ENCODE measurements at regions not wholly inside any gene's neighbourhood (a gene's known extent, or its start where the extent isn't known, plus 50 kb on each side); places are given as distances from the start of the nearest gene placed in this dataset.
A peak's percentile ranks its signal among the peaks of the same experiment; 100 is the strongest.

DNA sequence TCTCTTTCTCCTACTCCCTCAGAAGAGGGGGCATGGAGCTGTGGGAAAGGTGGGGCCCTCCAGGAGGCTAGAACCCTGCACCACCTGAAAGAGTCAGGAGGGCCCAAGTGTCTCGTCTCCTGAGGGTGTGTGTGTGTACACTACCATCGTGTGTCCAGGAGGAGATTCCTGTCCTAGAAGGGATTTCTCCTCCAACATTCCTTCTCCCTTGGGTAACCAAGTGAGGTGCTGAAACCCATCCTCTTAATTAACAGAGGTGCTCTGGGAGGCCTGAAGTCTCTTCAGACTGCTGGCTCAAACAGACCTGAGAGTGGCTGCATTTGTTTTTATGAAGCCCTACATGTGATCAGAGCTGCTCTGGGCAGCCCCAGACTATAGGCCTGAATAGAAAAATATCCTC is 61.1 kb upstream of the FAM169A start:
- in situ Hi-C loops (cut with MboI) = loop anchor here (25.0 kb wide), 1 partner anchor 310 kb away; the partner anchor contains the start of gene ANKRD31
- Histone ChIP-seq H3K27me3 (replicated peaks; ENCODE audit: insufficient read depth) (no peaks in the 10 kb centered on the region), H3F3A (ENCODE audit: insufficient read depth) (no peaks in the 10 kb centered on the region), H3K4me3 (no peak overlapping the region), H3K36me3 (ENCODE audit: low read depth) (no peaks in the 10 kb centered on the region), H3K9me2 (ENCODE audit: insufficient read depth) (no peaks in the 10 kb centered on the region), H3K27ac (no peak overlapping the region), H2AFZ (no peak overlapping the region), H3K4me1 (ENCODE audit: insufficient read depth) (no peaks in the 10 kb centered on the region), H4K20me1 (ENCODE audit: insufficient read depth) (no peaks in the 10 kb centered on the region), H3K9ac (no peak overlapping the region), H3K79me2 (ENCODE audit: insufficient read depth) (no peaks in the 10 kb centered on the region), H3K4me2 (ENCODE audit: unreplicated experiment) (no peak overlapping the region), H3K9me3 (ENCODE audit: low read depth) (no peaks in the 10 kb centered on the region)
- 85 to 93% methylated on average over 2 of the region's 2 CpGs for WGBS, 2 experiments (ENCODE audit: low coverage in 1 of 2, low lambda C conversion rate in 2 of 2, missing lambda C conversion rate in 2 of 2)
- TF ChIP-seq EZH2 (IDR thresholded peaks at IDR 0.05; ENCODE audit: insufficient read depth, poor library complexity, severe bottlenecking) (no peak), EZH2phosphoT487 (IDR thresholded peaks at IDR 0.05; ENCODE audit: insufficient read depth, low read depth) (no peak)
- no peak for DNase-seq

DNA sequence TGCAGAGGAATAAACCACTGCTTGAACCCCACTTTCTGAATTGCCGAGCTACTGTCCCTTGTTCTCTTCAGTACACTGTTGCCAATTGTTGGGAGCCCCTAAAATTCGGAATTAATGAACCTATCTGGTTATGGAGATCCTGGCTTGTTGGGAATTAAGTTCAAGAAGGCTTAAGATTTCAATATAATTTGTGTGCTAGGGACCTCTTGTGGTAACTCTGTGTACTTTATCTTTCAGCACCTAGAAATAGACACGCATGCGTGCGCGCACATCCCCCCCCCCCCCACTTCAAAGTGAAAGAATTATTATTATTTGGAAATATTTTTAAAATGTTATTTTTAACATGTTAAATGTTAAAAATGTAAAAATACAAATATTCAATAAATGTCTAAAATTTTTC is 53.3 kb upstream of the FAM169A start:
- no peaks in the 10 kb centered on the region for H3K27me3 ChIP-seq (replicated peaks; ENCODE audit: insufficient read depth)
- peak; percentile 73 for DNase-seq
- 4 to 5% methylated on average over 6 of the region's 6 CpGs for WGBS, 2 experiments (ENCODE audit: low coverage in 1 of 2, low lambda C conversion rate in 2 of 2, missing lambda C conversion rate in 2 of 2)
- in situ Hi-C loops (cut with MboI) = loop anchor here (5.0 to 10.0 kb wide), 2 partner anchors 147 to 255 kb away; no protein-coding TSS in a partner anchor
- H3K27ac ChIP-seq = no peak overlapping the region
- H4K20me1 ChIP-seq (ENCODE audit: insufficient read depth) = no peaks in the 10 kb centered on the region
- TF ChIP-seq EZH2phosphoT487 (IDR thresholded peaks at IDR 0.05; ENCODE audit: insufficient read depth, low read depth) (no peak), EZH2 (IDR thresholded peaks at IDR 0.05; ENCODE audit: insufficient read depth, poor library complexity, severe bottlenecking) (no peak)
- H2AFZ ChIP-seq = no peak overlapping the region
- no peaks in the 10 kb centered on the region for H3K79me2 ChIP-seq (ENCODE audit: insufficient read depth)
- no peaks in the 10 kb centered on the region for H3K9me3 ChIP-seq (ENCODE audit: low read depth)
- no peak overlapping the region for H3K4me3 ChIP-seq
- H3K9me2 ChIP-seq (ENCODE audit: insufficient read depth) = no peaks in the 10 kb centered on the region
- H3F3A ChIP-seq (ENCODE audit: insufficient read depth) = no peaks in the 10 kb centered on the region
- no peak overlapping the region for H3K9ac ChIP-seq
- H3K4me2 ChIP-seq (ENCODE audit: unreplicated experiment) = no peak overlapping the region
- H3K4me1 ChIP-seq (ENCODE audit: insufficient read depth) = no peaks in the 10 kb centered on the region
- no peaks in the 10 kb centered on the region for H3K36me3 ChIP-seq (ENCODE audit: low read depth)

DNA sequence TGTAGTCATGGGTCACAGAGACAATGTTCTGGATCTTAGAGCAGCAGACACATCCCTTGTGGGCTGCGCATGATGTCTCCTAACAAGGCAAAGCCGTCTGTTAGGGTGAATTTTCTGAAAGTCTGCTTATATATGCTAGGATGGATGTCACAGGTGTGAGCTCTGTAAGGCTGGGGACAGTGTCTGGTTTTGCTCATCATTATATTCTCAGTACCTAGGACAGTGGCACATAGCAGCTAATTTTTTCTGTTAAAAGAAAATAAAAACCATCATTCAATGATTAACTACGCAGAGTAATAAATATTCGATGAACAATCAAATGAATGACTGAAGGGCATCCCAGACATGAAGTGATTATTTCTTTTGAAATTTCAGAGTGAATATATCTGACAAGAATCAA is 52.9 kb upstream of the FAM169A start:
- Histone ChIP-seq H3K36me3 (ENCODE audit: low read depth) (no peaks in the 10 kb centered on the region), H3K4me2 (ENCODE audit: unreplicated experiment) (no peak overlapping the region), H3K27ac (no peak overlapping the region), H3K9me2 (ENCODE audit: insufficient read depth) (no peaks in the 10 kb centered on the region), H3K9me3 (ENCODE audit: low read depth) (no peaks in the 10 kb centered on the region), H3K4me1 (ENCODE audit: insufficient read depth) (no peaks in the 10 kb centered on the region), H3K4me3 (no peak overlapping the region), H3K79me2 (ENCODE audit: insufficient read depth) (no peaks in the 10 kb centered on the region), H3K9ac (no peak overlapping the region), H3F3A (ENCODE audit: insufficient read depth) (no peaks in the 10 kb centered on the region), H3K27me3 (replicated peaks; ENCODE audit: insufficient read depth) (peaks cover under 1% of the 10 kb centered on the region; the same call in 1 of the 2 replicates), H4K20me1 (ENCODE audit: insufficient read depth) (no peaks in the 10 kb centered on the region), H2AFZ (no peak overlapping the region)
- TF ChIP-seq EZH2 (IDR thresholded peaks at IDR 0.05; ENCODE audit: insufficient read depth, poor library complexity, severe bottlenecking) (no peak), EZH2phosphoT487 (IDR thresholded peaks at IDR 0.05; ENCODE audit: insufficient read depth, low read depth) (no peak)
- in situ Hi-C loops (cut with MboI) = loop anchor here (5.0 to 10.0 kb wide), 2 partner anchors 147 to 254 kb away; no protein-coding TSS in a partner anchor
- DNase-seq = no peak
- 58% methylated on average over 4 of the region's 4 CpGs for WGBS, 2 experiments (ENCODE audit: low coverage in 1 of 2, low lambda C conversion rate in 2 of 2, missing lambda C conversion rate in 2 of 2)

DNA sequence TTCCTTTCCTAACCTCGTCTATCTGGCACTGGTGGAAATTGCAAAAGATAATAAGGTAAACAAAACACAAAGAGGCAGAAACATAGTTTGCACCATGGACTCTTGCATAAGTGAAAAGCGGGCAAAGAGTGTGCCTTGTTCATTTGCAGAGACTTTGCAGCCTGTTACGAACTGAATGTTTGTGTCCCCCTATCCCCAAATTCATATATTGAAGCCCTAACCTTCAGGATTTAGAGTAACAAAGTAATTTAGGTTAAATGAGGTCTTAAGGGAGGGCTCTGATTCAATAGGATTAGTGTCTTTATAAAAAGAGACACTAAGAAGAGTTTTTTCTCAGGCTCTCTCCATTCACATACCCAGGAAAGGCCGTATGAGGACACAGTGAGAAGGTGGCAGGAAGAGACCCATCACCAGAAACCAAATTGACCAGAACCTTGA is 52.1 kb upstream of the FAM169A start:
- TF ChIP-seq EZH2phosphoT487 (IDR thresholded peaks at IDR 0.05; ENCODE audit: insufficient read depth, low read depth) (no peak), EZH2 (IDR thresholded peaks at IDR 0.05; ENCODE audit: insufficient read depth, poor library complexity, severe bottlenecking) (no peak)
- no peak overlapping the region for H3K9ac ChIP-seq
- no peak overlapping the region for H3K4me2 ChIP-seq (ENCODE audit: unreplicated experiment)
- H3K79me2 ChIP-seq (ENCODE audit: insufficient read depth) = no peaks in the 10 kb centered on the region
- H3F3A ChIP-seq (ENCODE audit: insufficient read depth) = no peaks in the 10 kb centered on the region
- H3K4me1 ChIP-seq (ENCODE audit: insufficient read depth) = no peaks in the 10 kb centered on the region
- in situ Hi-C loops (cut with MboI) = loop anchor here (5.0 to 10.0 kb wide), 2 partner anchors 146 to 253 kb away; no protein-coding TSS in a partner anchor
- no peak overlapping the region for H2AFZ ChIP-seq
- H3K36me3 ChIP-seq (ENCODE audit: low read depth) = no peaks in the 10 kb centered on the region
- H4K20me1 ChIP-seq (ENCODE audit: insufficient read depth) = no peaks in the 10 kb centered on the region
- peaks cover 7% of the 10 kb centered on the region; the same call in 1 of the 2 replicates for H3K27me3 ChIP-seq (replicated peaks; ENCODE audit: insufficient read depth)
- no peaks in the 10 kb centered on the region for H3K9me3 ChIP-seq (ENCODE audit: low read depth)
- H3K27ac ChIP-seq = no peak overlapping the region
- H3K4me3 ChIP-seq = no peak overlapping the region
- DNase-seq = no peak
- no peaks in the 10 kb centered on the region for H3K9me2 ChIP-seq (ENCODE audit: insufficient read depth)
- WGBS, 2 experiments (ENCODE audit: low coverage in 1 of 2, low lambda C conversion rate in 2 of 2, missing lambda C conversion rate in 2 of 2) = 60 to 69% methylated on average over 4 of the region's 4 CpGs
